Inflammatory macrophage treated with lipopolysaccharide for 1 hour (primary cell): ENCODE measurements at regions not wholly inside any gene's neighbourhood (a gene's known extent, or its start where the extent isn't known, plus 50 kb on each side); places are given as distances from the start of the nearest gene placed in this dataset.

ENCODE experiments used
- DNase-seq, 2 donors: peaks; one replicate each; pipeline ENCODE4 v3.0.0-alpha.2; 2020 to 2022

- no peak for DNase-seq
Measured at GRCh38 chr18:46268671-46269070, 164.5 kb downstream of the HAUS1 start.

GRCh38 chr18:46269275-46269674 lies 165.1 kb downstream of the HAUS1 start:
- DNase-seq: no peak

- no peak for DNase-seq
Measured at GRCh38 chr18:46271488-46271887, 167.3 kb downstream of the HAUS1 start.

- no peak for DNase-seq
Measured at GRCh38 chr18:46273861-46274260, 169.7 kb downstream of the HAUS1 start.

GRCh38 chr18:46274266-46274665 lies 170.1 kb downstream of the HAUS1 start:
- no peak for DNase-seq

- no peak for DNase-seq
Measured at GRCh38 chr18:46275370-46275769, 171.2 kb downstream of the HAUS1 start.

- DNase-seq: no peak
Measured at GRCh38 chr18:46276748-46277147, 172.6 kb downstream of the HAUS1 start.

GRCh38 chr18:46278481-46279465 lies 174.6 kb downstream of the HAUS1 start:
- no peak for DNase-seq

GRCh38 chr18:46279673-46280072 lies 175.5 kb downstream of the HAUS1 start:
- no peak for DNase-seq

GRCh38 chr18:46281185-46282176 lies 177.3 kb downstream of the HAUS1 start:
- DNase-seq: peak; percentile 33 to 83

GRCh38 chr18:46282177-46282570 lies 178.0 kb downstream of the HAUS1 start:
- DNase-seq: no peak

- DNase-seq: no peak
Measured at GRCh38 chr18:46282646-46283045, 178.5 kb downstream of the HAUS1 start.

- no peak for DNase-seq
Measured at GRCh38 chr18:46283268-46283667, 179.1 kb downstream of the HAUS1 start.

- DNase-seq: no peak
Measured at GRCh38 chr18:46283895-46284295, 179.7 kb downstream of the HAUS1 start.

GRCh38 chr18:46289463-46289862 lies 185.3 kb downstream of the HAUS1 start:
- no peak for DNase-seq

- DNase-seq: no peak
Measured at GRCh38 chr18:46289931-46290330, 185.7 kb downstream of the HAUS1 start.

- no peak for DNase-seq
Measured at GRCh38 chr18:46290440-46291020, 186.3 kb downstream of the HAUS1 start.

- peak; percentile 9 to 25 for DNase-seq
Measured at GRCh38 chr18:46291149-46291548, 187.0 kb downstream of the HAUS1 start.

- no peak for DNase-seq
Measured at GRCh38 chr18:46293742-46294181, 189.6 kb downstream of the HAUS1 start.

GRCh38 chr18:46294318-46294717 lies 190.1 kb downstream of the HAUS1 start:
- peak in 1 of 2 donors; percentile 25 for DNase-seq

- DNase-seq: no peak
Measured at GRCh38 chr18:46294751-46295150, 190.6 kb downstream of the HAUS1 start.

- DNase-seq: no peak
Measured at GRCh38 chr18:46295416-46295815, 191.2 kb downstream of the HAUS1 start.

GRCh38 chr18:46296656-46297055 lies 192.5 kb downstream of the HAUS1 start:
- no peak for DNase-seq
